ENCODE measurements at regions not wholly inside any gene's neighbourhood (a gene's known extent, or its start where the extent isn't known, plus 50 kb on each side); places are given as distances from the start of the nearest gene placed in this dataset.

DNA sequence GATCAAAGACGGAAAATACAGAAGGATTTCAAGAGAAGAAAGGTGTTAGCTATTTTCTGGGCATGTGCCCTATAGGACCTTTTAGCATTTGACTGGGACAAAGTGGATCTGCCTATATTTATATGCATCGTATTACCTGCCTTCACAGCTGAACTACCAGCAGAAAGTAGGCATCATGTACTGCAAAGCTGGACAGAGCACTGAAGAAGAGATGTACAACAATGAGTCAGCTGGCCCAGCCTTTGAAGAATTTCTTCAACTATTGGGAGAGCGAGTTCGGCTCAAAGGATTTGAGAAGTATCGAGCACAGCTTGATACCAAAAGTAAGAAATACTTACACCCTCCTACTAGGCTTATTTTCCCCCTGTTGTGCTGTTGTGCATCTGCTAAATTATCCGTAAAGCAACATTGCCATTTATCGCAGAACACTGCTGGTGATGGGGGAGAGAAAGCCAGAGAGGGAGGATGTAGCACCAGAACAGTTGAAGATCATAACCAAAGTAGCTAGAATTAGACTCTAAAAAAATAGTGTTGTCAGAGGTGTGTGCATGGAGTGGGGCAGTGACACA lies 282.0 kb upstream of the RGS6 start:
- DNase-seq = no peak

DNA sequence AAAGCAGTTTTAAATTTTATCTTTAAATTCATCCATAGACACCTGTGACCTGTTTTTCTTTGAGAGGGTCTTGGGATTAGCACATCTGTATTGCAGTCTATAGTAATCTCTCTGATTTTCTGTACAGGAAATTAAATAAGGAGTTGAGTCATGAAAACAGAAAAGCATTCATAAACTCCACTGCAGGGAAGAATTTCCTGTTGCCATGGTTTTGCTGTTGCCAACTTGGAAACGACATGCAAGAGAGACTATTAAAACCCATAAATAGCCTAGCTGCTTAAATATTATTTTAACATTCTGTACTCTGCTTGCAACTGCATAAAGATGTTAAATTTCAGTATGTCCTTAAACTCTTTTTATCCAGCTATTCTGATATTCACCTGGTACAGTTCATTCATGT lies 281.0 kb upstream of the RGS6 start:
- DNase-seq = peak; percentile 69

DNA sequence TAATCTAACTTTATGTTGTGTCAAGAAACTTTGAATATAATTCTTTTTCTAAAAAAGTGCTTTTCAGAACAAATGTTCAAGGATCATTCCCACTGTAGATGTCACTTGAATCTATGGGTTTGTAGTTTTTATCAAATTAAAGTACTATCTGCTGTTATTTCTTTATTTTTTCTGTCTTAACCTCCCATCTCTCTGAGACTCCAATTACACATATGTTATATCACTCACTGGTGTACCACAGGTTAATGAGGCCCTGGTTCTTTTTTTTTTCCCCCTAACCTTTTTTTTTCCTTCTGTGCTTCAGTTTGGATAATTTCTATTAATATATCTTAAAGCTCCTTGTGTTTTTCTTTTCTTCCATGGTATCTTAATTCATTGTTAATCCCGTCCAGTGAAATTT lies 279.9 kb upstream of the RGS6 start:
- no peak for DNase-seq

DNA sequence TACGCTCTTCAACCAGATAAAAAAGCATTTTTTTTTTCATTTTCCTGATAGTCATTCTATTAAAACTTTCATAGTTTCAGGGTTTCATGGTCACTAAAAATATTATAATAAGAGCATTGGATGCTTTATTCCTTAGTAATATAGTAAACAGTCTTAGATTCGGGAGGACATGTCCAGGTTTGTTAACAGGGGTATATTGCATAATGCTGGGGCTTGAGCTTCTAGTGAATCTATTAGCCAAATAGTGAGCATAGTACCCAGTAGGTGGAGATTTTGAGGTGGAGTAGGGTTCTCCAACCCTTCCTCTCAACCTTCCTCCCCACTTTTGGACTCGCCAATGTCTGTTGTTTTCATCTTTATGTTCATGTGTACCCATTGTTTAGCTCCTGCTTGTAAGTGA lies 277.4 kb upstream of the RGS6 start:
- no peak for DNase-seq

DNA sequence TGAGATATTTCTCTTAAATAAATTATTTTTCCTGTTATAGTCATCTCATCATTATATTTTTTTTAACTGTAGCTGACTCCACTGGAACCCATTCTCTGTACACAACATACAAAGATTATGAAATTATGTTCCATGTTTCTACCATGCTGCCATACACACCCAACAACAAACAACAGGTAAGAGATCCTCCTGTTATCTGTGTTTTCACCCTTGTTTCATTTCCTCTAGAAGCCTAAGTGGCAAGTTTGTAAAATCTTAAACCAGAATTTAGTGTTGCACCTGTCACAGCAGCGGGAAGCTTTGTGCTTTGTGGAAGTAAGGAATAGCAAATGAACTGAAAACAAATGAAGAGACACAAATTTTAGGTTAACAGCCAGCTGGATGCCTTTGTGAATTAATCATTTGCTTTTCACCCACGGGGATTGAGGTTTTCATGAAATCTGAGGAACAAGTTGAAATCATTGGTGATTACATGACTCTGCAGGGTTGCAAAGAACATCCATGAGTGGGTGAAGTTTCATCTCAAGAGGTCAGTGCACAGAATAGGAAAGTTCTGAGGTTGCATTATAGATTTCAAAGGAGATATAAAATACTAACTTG lies 273.9 kb upstream of the RGS6 start:
- no peak for DNase-seq

DNA sequence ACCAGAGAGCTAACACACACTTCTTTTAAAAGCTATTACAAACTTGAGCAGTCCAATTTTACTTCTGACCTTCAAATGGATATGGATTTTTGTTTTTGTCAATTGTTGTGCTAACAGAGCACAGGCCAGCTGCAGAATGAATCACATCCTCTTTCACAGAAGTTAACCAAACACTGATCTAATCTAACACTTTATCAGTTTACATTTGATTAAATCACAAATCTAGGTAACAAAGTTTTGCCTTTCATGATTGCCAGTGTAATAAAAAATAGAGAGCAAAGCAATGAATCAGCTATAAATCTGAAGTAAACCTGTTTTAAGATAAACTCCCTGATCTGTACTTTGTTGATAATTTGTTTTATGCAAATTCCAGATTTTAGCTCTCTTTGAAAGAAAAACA lies 273.1 kb upstream of the RGS6 start:
- no peak for DNase-seq

DNA sequence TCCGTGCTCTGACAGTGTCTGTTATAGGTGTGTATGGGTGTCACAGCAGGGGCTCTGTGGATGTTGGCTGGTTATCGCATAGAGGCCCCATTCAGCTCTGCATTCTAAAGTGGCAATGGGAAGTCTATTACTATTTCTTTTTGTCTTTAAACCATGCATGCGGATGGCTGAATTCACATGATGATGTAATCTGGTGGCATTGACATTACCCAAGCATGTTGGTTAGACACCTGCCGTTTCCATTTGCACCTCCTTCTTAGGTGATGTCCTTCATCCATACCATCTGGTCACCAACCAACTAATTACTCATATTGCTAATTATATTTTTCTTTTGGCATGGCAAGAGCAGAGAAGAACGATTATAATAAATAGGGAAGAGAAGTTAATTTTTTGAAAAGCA lies 270.8 kb upstream of the RGS6 start:
- no peak for DNase-seq

DNA sequence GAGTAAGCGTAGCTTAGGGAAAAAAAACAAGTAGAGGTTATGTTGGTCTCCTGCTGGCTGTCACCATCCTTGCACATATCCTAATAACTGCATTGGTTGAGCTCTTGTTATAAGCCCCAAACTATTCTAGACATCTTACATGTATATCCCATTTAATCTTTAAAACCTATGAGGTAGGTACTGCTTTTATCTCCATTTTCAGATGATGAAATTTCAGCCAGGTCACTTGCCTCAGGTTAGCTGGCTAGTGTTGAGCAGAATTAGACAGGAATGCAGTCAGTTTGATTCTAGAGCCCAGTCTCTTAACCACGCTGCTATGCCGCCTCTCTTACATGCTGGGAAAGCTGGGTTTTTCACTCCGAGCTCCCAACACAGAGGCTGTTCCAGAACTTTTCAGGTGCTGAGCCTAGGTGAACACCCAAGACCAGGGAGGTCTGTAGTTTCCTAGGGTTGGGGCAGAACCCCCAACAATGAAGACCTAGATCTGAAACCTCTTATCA lies 269.9 kb upstream of the RGS6 start:
- no peak for DNase-seq

DNA sequence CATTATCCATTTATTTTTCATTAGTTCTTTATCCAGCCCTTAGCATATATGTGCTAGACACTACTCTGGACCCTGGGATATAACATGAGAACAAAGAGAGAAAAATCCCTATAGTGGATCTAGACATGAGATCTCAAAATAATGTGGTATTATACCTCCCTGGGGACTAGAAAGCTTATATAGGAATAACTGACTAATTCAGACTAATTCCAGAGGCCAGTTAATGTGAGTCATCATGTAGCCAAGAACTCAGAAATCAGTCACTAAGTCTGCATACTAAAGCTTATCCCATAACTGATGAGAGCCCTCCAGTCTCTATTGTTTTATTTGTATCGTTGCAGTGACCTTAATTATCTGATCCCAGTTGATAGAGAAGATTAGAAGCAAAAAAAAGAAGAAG lies 267.1 kb upstream of the RGS6 start:
- DNase-seq = peak; percentile 41

DNA sequence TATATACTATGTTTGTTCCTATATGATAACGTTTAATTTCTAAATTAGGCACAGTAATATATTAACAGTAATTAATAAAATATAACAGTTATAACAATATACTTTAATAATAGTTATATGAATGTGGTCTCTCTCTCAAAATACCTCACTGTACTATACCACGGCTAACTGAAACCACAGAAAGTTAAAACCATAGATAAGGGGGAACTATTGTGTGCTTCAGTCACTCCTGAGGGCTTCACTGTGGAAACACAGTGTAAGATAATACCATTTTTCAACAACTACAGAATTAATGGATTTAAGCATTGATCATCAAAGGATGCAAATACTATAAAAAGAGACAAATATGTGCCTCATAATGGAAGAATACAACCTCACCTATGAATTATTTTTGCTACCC lies 266.4 kb upstream of the RGS6 start:
- no peak for DNase-seq

DNA sequence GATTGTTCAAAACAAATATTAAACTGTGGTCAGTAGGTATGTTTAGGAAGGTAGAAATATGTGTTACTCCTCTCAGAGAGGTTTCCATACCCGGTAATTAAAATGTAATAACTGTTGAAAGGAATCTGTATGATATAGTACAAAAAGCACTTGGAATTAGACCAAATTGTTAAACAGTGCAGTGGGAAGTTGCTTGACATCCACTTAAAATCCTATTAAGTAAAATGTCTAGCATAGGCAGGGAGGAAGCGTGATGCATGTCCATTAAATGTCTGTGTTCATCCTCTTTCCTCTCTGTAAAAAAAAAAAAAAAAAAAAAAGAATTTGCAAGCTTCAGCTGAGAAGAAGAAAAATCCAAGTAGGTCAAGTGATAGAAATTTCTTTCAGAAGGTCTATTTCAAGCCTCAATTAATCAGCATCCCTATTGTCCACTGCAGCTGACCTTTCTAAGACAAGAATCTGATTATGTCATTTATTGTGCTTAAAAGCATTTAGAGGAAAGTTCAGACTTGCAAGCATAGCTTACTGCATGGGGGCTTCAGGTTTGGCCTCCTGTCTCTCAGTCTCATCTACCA lies 265.6 kb upstream of the RGS6 start:
- no peak for DNase-seq

DNA sequence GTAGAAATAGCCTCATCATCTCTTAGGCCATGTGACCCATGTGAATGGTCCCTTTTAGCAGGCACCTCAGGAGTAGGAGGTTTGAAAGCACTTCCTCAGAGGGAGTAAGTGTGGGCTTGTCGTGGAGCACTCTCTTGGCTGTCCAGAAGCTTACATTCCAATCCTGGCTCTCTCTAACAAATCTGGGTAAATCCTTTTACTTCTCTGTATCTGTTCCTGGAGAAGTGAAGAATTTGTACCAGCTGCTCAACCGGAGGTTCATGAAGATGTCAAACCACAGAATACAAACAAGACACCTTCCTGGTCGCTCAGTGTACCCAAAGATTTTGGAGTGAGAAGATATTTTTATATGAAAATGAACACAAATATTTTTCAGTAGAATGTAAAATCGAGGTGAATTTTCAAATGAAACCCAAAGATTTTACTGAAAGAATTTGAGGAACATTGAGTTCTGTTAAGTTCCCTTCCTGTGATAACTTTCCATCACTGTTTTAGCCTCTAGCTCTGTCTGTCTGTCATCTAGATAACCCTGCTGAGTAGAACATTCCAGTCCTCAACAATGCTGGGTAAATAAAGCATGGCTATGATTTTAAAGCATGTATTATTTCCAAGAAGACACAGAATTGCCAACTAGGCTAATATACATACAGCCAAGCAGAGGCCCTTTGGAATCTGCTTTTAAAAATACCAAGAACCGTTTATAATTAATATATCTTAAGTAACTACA lies 263.9 kb upstream of the RGS6 start:
- DNase-seq = no peak

DNA sequence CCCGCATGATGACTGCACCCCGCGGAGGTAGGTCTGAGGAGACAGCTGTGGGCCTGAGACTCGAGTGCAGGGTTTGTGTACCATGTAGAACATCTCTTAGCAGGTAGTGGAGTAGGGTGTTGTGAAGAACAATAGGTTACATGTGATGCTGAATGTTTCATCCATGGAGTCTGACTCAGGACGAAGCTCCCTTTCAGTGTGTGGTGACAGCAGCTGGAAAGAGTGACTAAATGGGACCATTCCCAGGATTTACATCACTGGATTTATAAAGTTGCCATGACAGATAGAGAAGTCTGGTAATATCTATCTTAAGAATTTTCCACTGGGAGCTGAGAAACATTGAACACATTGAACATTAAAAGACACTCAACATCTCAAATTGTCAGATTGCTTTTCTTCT lies 259.6 kb upstream of the RGS6 start:
- no peak for DNase-seq

DNA sequence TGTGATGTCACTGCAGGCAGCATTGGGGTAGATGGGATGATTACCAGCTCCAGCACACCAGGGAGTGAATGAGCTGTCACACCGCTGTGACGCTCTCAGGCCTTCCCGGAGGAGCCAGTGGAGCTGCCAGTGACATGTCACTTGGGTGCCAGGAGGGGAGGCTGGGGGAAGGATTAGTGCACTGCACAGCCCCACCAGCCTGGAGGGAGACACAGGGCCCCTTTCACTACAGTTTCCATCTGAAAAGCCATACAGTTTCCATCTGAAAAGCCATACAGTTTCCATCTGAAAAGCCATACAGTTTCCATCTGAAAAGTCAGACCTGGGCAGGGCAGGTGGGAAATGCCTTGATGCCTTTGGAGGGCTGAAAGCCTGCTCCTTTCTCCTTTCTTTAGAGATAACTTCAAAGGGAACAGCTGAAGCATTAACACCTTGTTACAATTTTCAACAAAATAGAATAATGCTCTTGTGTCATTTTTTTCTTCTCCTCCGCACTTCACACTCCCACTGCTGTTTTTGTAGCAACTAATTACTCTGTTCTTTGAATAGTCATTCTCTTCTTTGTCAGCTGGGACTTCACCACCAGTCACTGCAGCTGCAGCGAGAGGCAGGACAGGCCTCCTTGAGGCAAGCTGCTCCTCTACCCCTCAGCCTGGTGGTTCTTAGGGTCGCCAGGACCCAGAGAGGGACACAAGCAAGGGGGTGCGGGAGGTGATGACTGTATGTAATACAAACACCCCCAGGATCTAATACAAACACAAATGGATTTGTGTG lies 256.9 kb upstream of the RGS6 start:
- no peak for DNase-seq

DNA sequence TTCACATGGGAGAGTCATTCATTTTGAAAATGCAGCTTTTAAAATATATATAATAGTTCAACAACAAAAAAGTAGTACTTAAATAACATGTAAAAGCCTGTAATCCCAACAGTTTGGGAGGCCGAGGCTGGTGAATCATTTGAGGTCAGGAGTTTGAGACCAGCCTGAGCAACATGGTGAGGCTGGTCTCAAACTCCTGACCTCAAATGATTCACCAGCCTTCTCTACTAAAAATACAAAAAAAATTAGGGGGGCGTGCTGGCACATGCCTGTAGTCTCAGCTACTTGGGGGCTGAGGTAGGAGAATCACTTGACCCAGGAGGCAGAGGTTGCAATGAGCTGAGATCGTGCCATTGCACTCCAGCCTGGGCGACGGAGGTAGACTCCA lies 256.3 kb upstream of the RGS6 start:
- DNase-seq = no peak

DNA sequence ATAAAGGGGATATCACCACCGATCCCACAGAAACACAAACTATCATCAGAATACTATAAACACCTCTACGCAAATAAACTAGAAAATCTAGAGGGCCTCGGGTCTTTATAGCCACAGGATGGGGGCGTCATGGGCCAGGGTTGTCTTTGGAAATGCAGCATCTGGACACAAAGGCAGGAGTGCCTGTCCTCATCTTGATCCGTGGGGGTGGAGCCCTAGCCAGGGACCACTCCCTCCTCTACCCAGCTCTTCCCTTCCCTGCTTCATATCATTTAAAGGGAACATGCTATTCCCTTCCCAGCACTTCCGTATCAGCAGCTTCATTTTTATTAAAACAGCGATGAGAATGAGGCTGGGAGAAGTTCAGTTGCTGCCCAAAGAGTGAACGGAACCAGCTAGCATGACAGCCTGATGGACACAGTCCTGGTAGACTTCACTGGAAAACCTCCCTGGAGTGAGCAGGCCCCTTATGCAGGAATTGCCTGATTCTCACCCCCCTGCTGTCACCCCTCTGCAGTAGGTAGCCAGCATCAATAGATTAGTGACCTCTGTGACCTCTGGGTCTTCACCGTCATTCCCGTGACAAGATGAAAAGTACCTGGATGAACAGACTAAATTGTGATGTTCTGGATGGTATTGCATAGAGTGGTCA lies 251.4 kb upstream of the RGS6 start:
- DNase-seq = no peak

DNA sequence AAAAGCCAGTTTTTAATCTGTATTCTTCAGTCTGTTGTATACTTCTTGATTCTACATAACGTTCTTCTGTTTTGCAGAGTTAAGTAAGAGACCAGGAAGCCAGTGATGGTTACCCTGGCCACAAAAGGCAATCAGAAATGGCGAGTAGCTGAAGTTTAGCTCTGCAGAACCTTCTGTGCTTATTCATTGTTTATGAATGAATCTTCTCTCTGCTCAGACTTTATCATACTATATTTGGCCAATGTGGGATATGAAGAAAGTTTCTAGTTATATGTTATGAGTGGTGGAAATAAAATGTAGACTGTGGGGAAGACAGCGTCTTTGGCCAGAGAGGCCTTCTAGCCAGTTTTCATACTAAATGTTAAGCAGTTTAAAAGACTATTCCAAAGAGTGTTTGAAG lies 249.9 kb upstream of the RGS6 start:
- no peak for DNase-seq

DNA sequence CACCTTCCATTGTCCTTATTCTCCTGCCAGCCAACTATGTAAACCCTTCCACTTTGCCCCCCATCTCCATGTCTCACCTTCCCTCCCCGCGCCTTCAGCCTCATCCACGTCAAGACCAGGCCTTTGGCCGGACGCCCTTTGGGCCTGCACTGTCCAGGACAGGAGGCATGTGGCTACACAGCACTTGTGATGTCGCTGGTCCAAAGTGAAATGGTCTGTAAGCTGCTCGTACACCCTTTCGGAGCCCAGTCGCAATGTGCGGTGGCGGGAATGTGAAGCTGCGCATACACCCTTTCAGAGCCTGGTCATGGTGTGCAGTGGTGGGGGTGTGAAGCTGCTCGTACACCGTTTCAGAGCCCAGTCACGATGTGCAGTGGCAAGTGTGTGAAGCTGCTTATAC lies 247.9 kb upstream of the RGS6 start:
- no peak for DNase-seq

DNA sequence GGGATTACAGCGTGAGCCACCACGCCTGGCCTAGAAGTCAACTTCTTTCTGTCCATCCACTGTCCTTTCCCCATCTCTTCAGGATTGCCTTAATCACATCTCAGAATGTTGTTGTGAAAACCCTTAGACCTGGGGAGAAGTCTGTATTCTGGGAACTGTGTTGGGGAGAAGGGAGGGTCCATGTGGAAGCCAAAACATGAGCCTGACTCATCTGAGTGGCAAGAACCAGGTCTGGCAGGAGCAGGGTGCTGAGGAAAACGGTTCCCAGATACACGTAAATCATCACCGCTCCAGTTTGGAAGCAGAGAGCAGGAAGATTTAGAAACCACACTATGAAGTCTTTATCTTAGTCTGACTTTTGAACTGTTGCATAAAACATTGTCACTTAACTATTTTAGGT lies 245.6 kb upstream of the RGS6 start:
- no peak for DNase-seq

DNA sequence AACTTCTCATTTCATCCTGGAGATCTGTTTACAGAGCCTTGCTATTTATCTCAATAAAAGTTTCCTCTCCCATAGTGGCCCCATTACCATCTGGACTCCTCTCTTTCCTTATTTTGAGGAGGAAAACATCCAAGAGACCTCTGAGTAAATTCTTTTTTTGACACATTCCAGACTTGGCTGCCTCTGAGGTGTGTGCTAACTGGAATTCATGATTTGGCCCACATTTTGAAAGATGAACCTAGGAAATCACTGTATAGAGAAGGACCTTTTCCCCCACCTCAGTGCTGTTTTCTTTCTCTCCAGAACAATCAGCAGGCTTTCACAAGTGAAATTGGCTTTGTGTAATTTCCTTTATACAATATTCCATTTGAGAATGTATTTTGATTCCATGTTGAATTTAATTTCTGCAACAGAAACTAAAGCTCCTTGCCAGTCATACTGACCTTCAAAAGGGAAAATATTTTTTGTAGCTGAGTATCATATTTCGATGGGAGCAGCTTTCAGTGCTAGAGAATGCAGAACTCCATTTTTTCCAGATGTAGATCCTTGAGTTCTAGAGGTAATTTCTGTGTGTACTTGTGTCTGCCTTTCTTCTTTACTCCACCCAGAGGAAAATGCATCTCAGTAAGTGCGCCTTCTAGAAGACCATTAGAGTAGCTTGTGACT lies 244.9 kb upstream of the RGS6 start:
- DNase-seq = no peak

DNA sequence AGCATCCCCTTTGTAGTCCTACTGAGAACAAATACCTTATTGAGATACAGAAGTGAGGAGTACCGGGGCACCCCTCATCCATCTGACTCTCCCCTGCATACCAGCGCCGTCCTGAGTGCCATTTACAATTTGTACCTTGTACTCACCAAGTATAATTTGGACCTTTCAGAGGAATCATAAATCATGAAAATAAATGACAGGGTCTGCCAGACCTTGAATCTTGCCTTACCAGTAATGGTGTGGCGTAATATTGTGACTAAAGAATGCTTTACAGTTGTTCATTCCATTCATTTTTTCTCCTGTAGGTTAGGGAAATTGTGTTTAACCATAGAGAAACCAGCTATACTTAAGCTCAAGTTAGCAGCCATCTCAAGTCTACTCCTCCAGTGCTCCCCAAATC lies 243.7 kb upstream of the RGS6 start:
- DNase-seq = no peak

DNA sequence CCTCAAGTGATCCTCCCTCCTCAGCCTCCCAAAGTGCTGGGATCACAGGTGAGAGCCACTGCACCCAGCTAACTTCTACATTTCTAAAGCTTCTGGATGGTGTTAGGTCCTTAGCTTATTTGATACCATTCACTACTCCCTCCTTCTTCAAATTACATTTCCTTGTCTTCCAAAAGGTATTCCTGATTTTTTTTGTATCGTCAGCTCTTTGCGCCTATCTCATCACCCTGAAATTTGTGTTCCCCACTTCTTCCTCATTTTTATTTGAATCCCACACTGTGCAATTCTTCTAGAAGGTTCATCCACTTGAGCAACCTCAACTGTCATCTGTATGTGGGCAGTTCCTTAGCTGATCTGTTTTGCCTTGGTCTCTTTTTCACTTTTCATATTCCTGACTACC lies 241.8 kb upstream of the RGS6 start:
- no peak for DNase-seq

All from kidney glomerular epithelial cell (primary cell).